ENCODE measurements at regions not wholly inside any gene's neighbourhood (a gene's known extent, or its start where the extent isn't known, plus 50 kb on each side); places are given as distances from the start of the nearest gene placed in this dataset.

DNA sequence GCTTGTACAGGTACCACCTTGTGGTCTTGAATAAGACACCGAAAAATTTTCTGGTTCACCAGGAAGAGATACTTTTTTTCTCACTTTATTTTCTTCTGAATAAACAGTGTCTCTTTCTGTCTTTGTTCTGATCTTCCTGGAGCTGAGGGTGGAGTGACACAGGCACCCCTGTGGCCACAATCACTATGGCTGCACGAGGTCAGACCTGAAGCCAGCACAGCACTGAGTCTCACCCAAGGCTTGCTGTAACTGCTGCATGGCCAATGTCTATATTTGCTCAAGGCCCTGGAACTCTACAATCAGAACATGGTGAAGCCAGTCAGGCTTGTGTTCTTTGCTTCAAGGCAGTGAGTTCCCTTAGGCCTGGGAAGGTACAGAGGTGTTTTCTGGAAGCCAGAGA is 87.2 kb downstream of the GPR174 start:
- TF ChIP-seq POLR2A (IDR thresholded peaks at IDR 0.05): no peak
- TF ChIP-seq, protein P1, sequence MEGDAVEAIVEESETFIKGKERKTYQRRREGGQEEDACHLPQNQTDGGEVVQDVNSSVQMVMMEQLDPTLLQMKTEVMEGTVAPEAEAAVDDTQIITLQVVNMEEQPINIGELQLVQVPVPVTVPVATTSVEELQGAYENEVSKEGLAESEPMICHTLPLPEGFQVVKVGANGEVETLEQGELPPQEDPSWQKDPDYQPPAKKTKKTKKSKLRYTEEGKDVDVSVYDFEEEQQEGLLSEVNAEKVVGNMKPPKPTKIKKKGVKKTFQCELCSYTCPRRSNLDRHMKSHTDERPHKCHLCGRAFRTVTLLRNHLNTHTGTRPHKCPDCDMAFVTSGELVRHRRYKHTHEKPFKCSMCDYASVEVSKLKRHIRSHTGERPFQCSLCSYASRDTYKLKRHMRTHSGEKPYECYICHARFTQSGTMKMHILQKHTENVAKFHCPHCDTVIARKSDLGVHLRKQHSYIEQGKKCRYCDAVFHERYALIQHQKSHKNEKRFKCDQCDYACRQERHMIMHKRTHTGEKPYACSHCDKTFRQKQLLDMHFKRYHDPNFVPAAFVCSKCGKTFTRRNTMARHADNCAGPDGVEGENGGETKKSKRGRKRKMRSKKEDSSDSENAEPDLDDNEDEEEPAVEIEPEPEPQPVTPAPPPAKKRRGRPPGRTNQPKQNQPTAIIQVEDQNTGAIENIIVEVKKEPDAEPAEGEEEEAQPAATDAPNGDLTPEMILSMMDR (IDR thresholded peaks at IDR 0.05): no peak

Data from body of pancreas (tissue), 4 donors.